Kasumi-1 (cell line): ENCODE measurements at regions not wholly inside any gene's neighbourhood (a gene's known extent, or its start where the extent isn't known, plus 50 kb on each side); places are given as distances from the start of the nearest gene placed in this dataset.
A peak's percentile ranks its signal among the peaks of the same experiment; 100 is the strongest.
"Not testable (repeated sequence)": the region's sequence is repeated elsewhere in the genome, so short reads cannot be mapped to it uniquely, and the experiment has no call there.

Experiments used
- DNase-seq, 2 experiments: peaks; one replicate each; lab custom pipeline; 2025; lab: John Stamatoyannopoulos, UW

GRCh38 chr5:116959843-116960242 is 385.2 kb upstream of the SEMA6A start:
- DNase-seq: no peak

- DNase-seq: no peak
Observed at GRCh38 chr5:116953251-116953930, 378.8 kb upstream of the SEMA6A start.

- no peak for DNase-seq
Observed at GRCh38 chr5:116951219-116951618, 376.6 kb upstream of the SEMA6A start.

- DNase-seq: peak; percentile 92 to 96
Observed at GRCh38 chr5:116947691-116948528, 373.3 kb upstream of the SEMA6A start.

- not testable (repeated sequence) for DNase-seq
Observed at GRCh38 chr5:116945613-116946382, 371.2 kb upstream of the SEMA6A start.

- DNase-seq: no peak
Observed at GRCh38 chr5:116944183-116944582, 369.6 kb upstream of the SEMA6A start.

- no peak for DNase-seq
Observed at GRCh38 chr5:116942622-116943021, 368.0 kb upstream of the SEMA6A start.

- DNase-seq: no peak
Observed at GRCh38 chr5:116939641-116940040, 365.0 kb upstream of the SEMA6A start.

- DNase-seq: no peak
Observed at GRCh38 chr5:116938488-116938887, 363.9 kb upstream of the SEMA6A start.

- no peak for DNase-seq
Observed at GRCh38 chr5:116935561-116936162, 361.0 kb upstream of the SEMA6A start.

GRCh38 chr5:116930616-116931015 is 356.0 kb upstream of the SEMA6A start:
- no peak for DNase-seq

- DNase-seq: no peak
Observed at GRCh38 chr5:116923344-116923743, 348.7 kb upstream of the SEMA6A start.

GRCh38 chr5:116922532-116922931 is 347.9 kb upstream of the SEMA6A start:
- no peak for DNase-seq

- no peak for DNase-seq
Observed at GRCh38 chr5:116914869-116915504, 340.4 kb upstream of the SEMA6A start.

- DNase-seq: no peak
Observed at GRCh38 chr5:116912221-116912620, 337.6 kb upstream of the SEMA6A start.

- no peak for DNase-seq
Observed at GRCh38 chr5:116911074-116911473, 336.5 kb upstream of the SEMA6A start.

GRCh38 chr5:116908537-116908936 is 333.9 kb upstream of the SEMA6A start:
- no peak for DNase-seq

GRCh38 chr5:116905885-116906284 is 331.3 kb upstream of the SEMA6A start:
- no peak for DNase-seq

- no peak for DNase-seq
Observed at GRCh38 chr5:116900793-116901192, 326.2 kb upstream of the SEMA6A start.

GRCh38 chr5:116898917-116899316 is 324.3 kb upstream of the SEMA6A start:
- no peak for DNase-seq

GRCh38 chr5:116897291-116897690 is 322.7 kb upstream of the SEMA6A start:
- DNase-seq: no peak

GRCh38 chr5:116896001-116896400 is 321.4 kb upstream of the SEMA6A start:
- DNase-seq: no peak
